Muscle of leg (tissue), 3 donors: ENCODE measurements at regions not wholly inside any gene's neighbourhood (a gene's known extent, or its start where the extent isn't known, plus 50 kb on each side); places are given as distances from the start of the nearest gene placed in this dataset.

Experiments used
- DNase-seq: peaks from one replicate; pipeline ENCODE4 v3.0.0; 2013
- H3K27ac ChIP-seq: one replicate; pipeline ENCODE4 v1.5.1; 2013; ENCODE audit warnings: mild to moderate bottlenecking, low read length, control low read depth
- H3K27me3 ChIP-seq: one replicate; pipeline ENCODE4 v1.6.1; 2013; ENCODE audit warnings: low read length; ENCODE audit not compliant: control insufficient read depth, insufficient read depth
- H3K36me3 ChIP-seq: one replicate; pipeline ENCODE4 v1.6.1; 2013; ENCODE audit warnings: low read length; ENCODE audit not compliant: control insufficient read depth, insufficient read depth
- H3K4me1 ChIP-seq: one replicate; pipeline ENCODE4 v1.6.1; 2013; ENCODE audit warnings: low read length; ENCODE audit not compliant: control insufficient read depth, insufficient read depth
- H3K4me3 ChIP-seq: one replicate; pipeline ENCODE4 v1.5.1; 2013; ENCODE audit warnings: low read length, control low read depth
- H3K9me3 ChIP-seq: replicated peaks from 2 replicates; pipeline ENCODE4 v1.6.1; 2013; ENCODE audit warnings: low read depth, low read length; ENCODE audit not compliant: control insufficient read depth
- WGBS: methylation state at CpG from one replicate; pipeline ENCODE4 v1.1.5; 2013; ENCODE audit warnings: missing lambda C conversion rate; ENCODE audit not compliant: insufficient coverage; 5-methylcytosine and 5-hydroxymethylcytosine counted together

- WGBS = 100% methylated on average over 2 of the region's 3 CpGs
- Histone ChIP-seq H3K36me3 (no peaks in the 10 kb centered on the region), H3K9me3 (no peaks in the 10 kb centered on the region), H3K4me3 (no peak overlapping the region), H3K27me3 (no peaks in the 10 kb centered on the region), H3K27ac (no peak overlapping the region), H3K4me1 (no peaks in the 10 kb centered on the region)
- DNase-seq = no peak
Observed at GRCh38 chr2:59583173-59583765, 970.2 kb downstream of the BCL11A start.

- Histone ChIP-seq H3K27ac (no peak overlapping the region), H3K36me3 (no peaks in the 10 kb centered on the region), H3K4me3 (no peak overlapping the region), H3K9me3 (no peaks in the 10 kb centered on the region), H3K4me1 (no peaks in the 10 kb centered on the region), H3K27me3 (no peaks in the 10 kb centered on the region)
- no peak for DNase-seq
- no CpG with 5 or more reads among the region's 3 CpGs for WGBS
Observed at GRCh38 chr2:59578349-59578748, 975.1 kb downstream of the BCL11A start.

GRCh38 chr2:59575191-59575590, 978.3 kb downstream of the BCL11A start:
- Histone ChIP-seq H3K4me3 (no peak overlapping the region), H3K9me3 (no peaks in the 10 kb centered on the region), H3K27ac (no peak overlapping the region), H3K4me1 (no peaks in the 10 kb centered on the region), H3K36me3 (no peaks in the 10 kb centered on the region), H3K27me3 (no peaks in the 10 kb centered on the region)
- no peak for DNase-seq
- WGBS = no CpG with 5 or more reads among the region's 1 CpG

GRCh38 chr2:59572227-59572626, 981.2 kb downstream of the BCL11A start:
- Histone ChIP-seq H3K27ac (no peak overlapping the region), H3K36me3 (no peaks in the 10 kb centered on the region), H3K27me3 (no peaks in the 10 kb centered on the region), H3K4me1 (no peaks in the 10 kb centered on the region), H3K4me3 (no peak overlapping the region), H3K9me3 (no peaks in the 10 kb centered on the region)
- DNase-seq = no peak
- WGBS = 8% methylated on average over 3 of the region's 4 CpGs

DNA sequence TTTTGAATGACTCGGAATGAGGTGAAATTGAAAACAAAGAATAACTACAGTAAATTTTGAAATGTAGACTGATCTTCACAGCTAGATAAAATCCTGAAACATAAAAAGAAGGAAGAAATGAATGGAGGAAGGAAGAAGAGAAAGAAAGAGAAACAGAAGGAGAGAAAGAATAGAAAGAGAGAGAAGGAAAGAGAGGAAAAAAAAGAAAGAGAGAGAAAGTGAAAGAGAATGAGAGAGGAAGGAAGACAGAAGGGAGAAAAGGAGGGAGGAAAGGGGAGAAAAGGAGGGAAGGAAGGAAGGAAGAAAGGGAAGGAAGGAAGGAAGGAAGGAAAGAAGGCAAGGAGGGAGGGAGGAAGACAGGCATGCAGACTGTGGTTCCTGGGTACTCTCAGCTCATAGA, 982.6 kb downstream of the BCL11A start:
- Histone ChIP-seq H3K4me3 (no peak overlapping the region), H3K9me3 (no peaks in the 10 kb centered on the region), H3K4me1 (no peaks in the 10 kb centered on the region), H3K27ac (no peak overlapping the region), H3K27me3 (no peaks in the 10 kb centered on the region), H3K36me3 (no peaks in the 10 kb centered on the region)
- DNase-seq = no peak
- WGBS = no CpG with 5 or more reads among the region's 1 CpG

DNA sequence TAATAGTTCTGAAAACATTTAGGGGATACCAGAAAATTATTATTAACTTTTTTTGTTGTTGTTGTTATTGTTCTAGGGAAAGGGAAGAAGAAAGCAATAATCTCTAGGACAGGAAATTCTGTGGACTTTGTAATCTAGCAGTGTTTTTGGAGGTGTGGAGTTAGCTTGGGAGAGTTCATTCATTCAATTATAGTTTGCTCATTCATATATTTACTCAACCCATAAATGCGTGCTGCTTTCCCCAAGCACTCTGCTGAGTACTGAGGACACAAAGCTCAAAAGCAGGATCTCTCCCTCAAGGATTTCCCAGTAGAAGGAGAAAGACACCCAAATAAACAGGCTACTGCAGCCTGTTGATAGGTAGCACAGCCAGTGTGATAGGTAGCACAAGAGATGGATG, 984.3 kb downstream of the BCL11A start:
- DNase-seq = no peak
- Histone ChIP-seq H3K27ac (no peak overlapping the region), H3K4me3 (no peak overlapping the region), H3K36me3 (no peaks in the 10 kb centered on the region), H3K4me1 (no peaks in the 10 kb centered on the region), H3K9me3 (no peaks in the 10 kb centered on the region), H3K27me3 (no peaks in the 10 kb centered on the region)
- WGBS = no CpG with 5 or more reads among the region's 1 CpG

- peak; percentile 61 for DNase-seq
- Histone ChIP-seq H3K36me3 (no peaks in the 10 kb centered on the region), H3K4me1 (no peaks in the 10 kb centered on the region), H3K4me3 (no peak overlapping the region), H3K27me3 (no peaks in the 10 kb centered on the region), H3K9me3 (no peaks in the 10 kb centered on the region), H3K27ac (no peak overlapping the region)
- WGBS = no CpG with 5 or more reads among the region's 3 CpGs
Observed at GRCh38 chr2:59568461-59568860, 985.0 kb downstream of the BCL11A start.

DNA sequence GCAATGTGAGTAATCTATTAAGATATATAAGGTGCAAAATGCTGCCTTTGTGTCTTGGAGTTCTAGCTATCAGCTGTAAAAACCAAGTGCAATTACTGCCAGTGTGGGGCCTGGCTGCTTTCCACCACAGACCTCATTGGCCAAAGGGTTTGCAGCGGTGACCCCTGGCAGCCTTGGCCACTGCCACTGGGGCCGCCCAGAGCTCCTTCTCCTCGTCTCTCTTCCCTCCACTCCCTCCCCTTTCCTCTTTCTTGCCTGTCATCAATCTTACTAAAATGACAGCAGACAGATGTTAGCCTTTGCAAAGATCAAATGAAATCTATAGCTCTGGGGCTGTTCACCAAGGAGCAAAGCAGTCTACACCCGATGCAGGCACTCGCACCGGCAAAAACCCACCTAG, 986.3 kb downstream of the BCL11A start:
- Histone ChIP-seq H3K4me3 (no peak overlapping the region), H3K27me3 (no peaks in the 10 kb centered on the region), H3K4me1 (no peaks in the 10 kb centered on the region), H3K36me3 (no peaks in the 10 kb centered on the region), H3K27ac (no peak overlapping the region), H3K9me3 (no peaks in the 10 kb centered on the region)
- DNase-seq = no peak
- 47% methylated on average over 6 of the region's 6 CpGs for WGBS

DNA sequence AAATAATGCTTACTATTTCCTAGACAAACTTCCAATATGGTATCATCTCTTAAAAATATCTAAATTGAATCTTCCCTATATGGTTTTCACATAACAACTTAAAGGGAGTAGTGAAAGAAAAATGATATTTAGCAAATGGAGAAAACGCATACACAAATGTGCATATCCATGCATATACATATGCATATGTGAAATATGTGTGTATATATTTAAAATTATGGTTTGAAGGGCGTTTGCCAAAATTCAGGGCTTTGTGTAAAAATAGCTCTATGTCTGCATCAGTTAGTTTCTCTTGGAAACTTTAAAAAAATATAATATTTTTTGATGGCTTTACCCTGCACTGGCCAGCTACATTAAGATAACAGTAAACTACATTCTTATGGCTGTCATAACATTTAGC, 986.7 kb downstream of the BCL11A start:
- Histone ChIP-seq H3K4me1 (no peaks in the 10 kb centered on the region), H3K27ac (no peak overlapping the region), H3K27me3 (no peaks in the 10 kb centered on the region), H3K36me3 (no peaks in the 10 kb centered on the region), H3K4me3 (no peak overlapping the region), H3K9me3 (no peaks in the 10 kb centered on the region)
- DNase-seq = no peak
- WGBS = no CpG with 5 or more reads among the region's 2 CpGs

- Histone ChIP-seq H3K4me3 (no peak overlapping the region), H3K4me1 (no peaks in the 10 kb centered on the region), H3K9me3 (no peaks in the 10 kb centered on the region), H3K36me3 (no peaks in the 10 kb centered on the region), H3K27ac (no peak overlapping the region), H3K27me3 (no peaks in the 10 kb centered on the region)
- WGBS = 60% methylated on average over 2 of the region's 2 CpGs
- no peak for DNase-seq
Observed at GRCh38 chr2:59561281-59561680, 992.2 kb downstream of the BCL11A start.

DNA sequence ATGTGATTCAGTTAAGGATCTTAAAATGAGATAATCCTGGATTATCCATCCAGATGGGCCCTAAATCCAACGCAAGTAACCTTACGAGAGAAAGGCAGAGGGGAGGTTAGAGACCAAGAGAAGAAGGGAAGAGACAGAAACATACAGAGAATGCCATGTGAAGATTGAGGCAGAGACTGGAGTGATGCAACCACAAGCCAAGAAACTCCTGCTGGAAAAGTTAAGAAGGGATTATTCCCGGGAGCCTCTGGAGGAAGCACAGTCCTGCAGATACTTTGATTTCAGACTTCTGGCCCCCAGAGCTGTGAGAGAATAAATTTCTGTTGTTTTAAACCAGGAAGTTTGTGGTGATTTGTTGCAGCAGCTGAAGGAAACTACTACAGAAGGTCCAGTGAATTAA, 992.7 kb downstream of the BCL11A start:
- 62% methylated on average over 2 of the region's 3 CpGs for WGBS
- Histone ChIP-seq H3K4me3 (no peak overlapping the region), H3K36me3 (no peaks in the 10 kb centered on the region), H3K4me1 (no peaks in the 10 kb centered on the region), H3K27ac (no peak overlapping the region), H3K27me3 (no peaks in the 10 kb centered on the region), H3K9me3 (no peaks in the 10 kb centered on the region)
- DNase-seq = no peak
